HepG2 (cell line): ENCODE measurements at regions not wholly inside any gene's neighbourhood (a gene's known extent, or its start where the extent isn't known, plus 50 kb on each side); places are given as distances from the start of the nearest gene placed in this dataset.

Source experiments
- ATAC-seq: fragments of 200-7000 bp; cut with Tn5 transposase; 3 replicates; pipeline ENCODE4 v1.9.1; 2020; ENCODE audit warnings: mild to moderate bottlenecking, moderate library complexity
- BruUV-seq: library from RNA; stranded (reverse); fragments of 400-500 nt; replicated peaks from 2 replicates; lab custom pipeline; 2021; lab: Mats Ljungman, UMichigan
- CTCF ChIA-PET: fragments of 300-600 bp; formaldehyde crosslinking; extraction: SDS; loops from one replicate; lab custom pipeline; 2021; ENCODE audit warnings: low total read pairs, inconsistent platforms, low intra/inter-chr PET ratio; lab: Yijun Ruan, JAX
- POLR2A ChIA-PET: fragments of 350-600 bp; sonication (Branson Sonifier 250); formaldehyde crosslinking; loops from one replicate; lab custom pipeline; 2020; ENCODE audit warnings: antibody characterized with exemption, inconsistent platforms; lab: Yijun Ruan, JAX
- DNase-seq: peaks from one replicate; pipeline ENCODE4 v3.0.0-alpha.2; 2015; ENCODE audit warnings: low spot score
- FAIRE-seq: peaks from 3 replicates; lab custom pipeline; 2011; peaks lifted over from hg19 to GRCh38; lab: Jason Lieb, UNC
- H2AFZ ChIP-seq: one replicate; pipeline ENCODE4 v1.6.1; 2011; ENCODE audit warnings: low read length, inconsistent platforms
- H3K27ac ChIP-seq: fragments of 300-600 bp; 3 replicates; pipeline ENCODE4 v1.8.0; 2011; ENCODE audit warnings: mixed run types, mild to moderate bottlenecking, mixed read lengths, low read length, inconsistent platforms; ENCODE audit not compliant: insufficient read depth; ENCODE audit errors: extremely low read length
- H3K27me3 ChIP-seq, 2 experiments: fragments of 200-600 bp in 1 of 2; 2 replicates in 1 of 2; 3 replicates in 1 of 2; pipeline versions ENCODE4 v1.6.0 to v1.8.0; 2011; ENCODE audit warnings: low read length in 2 of 2, mild to moderate bottlenecking in 2 of 2, moderate library complexity in 2 of 2, inconsistent platforms in 1 of 2; ENCODE audit not compliant: insufficient read depth in 2 of 2, control insufficient read depth in 1 of 2
- H3K36me3 ChIP-seq, 2 experiments: fragments of 200-600 bp in 1 of 2; replicated peaks in 1 of 2; 2 replicates in 1 of 2; 3 replicates in 1 of 2; pipeline versions ENCODE4 v1.5.1 to v1.8.0; 2011; ENCODE audit warnings: low read length in 2 of 2, inconsistent platforms in 1 of 2; ENCODE audit not compliant: insufficient read depth in 2 of 2, control insufficient read depth in 1 of 2
- H3K4me1 ChIP-seq: 2 replicates; pipeline ENCODE4 v1.5.1; 2012; ENCODE audit warnings: low read length, inconsistent platforms; ENCODE audit not compliant: insufficient read depth
- H3K4me2 ChIP-seq: 2 replicates; pipeline ENCODE4 v1.6.0; 2011; ENCODE audit warnings: low read depth, low read length, inconsistent platforms
- H3K4me3 ChIP-seq, 3 experiments: fragments of 200-600 bp in 1 of 3; sonication (generic), shearing (Covaris generic) in 1 of 3; replicated peaks in 1 of 3; 2 replicates each; pipeline ENCODE4 v1.5.1; 2011 to 2016; ENCODE audit warnings: low read length in 3 of 3, inconsistent platforms in 2 of 3, low read depth in 2 of 3, mild to moderate bottlenecking in 2 of 3, control low read depth in 1 of 3, mixed read lengths in 1 of 3; ENCODE audit not compliant: insufficient read depth in 1 of 3
- H3K79me2 ChIP-seq: one replicate; pipeline ENCODE4 v1.6.1; 2011; ENCODE audit warnings: low read length, inconsistent platforms; ENCODE audit not compliant: insufficient read depth
- H3K9ac ChIP-seq: 2 replicates; pipeline ENCODE4 v1.6.0; 2011; ENCODE audit warnings: mild to moderate bottlenecking, low read depth, low read length, inconsistent platforms; ENCODE audit not compliant: insufficient read depth
- H3K9me3 ChIP-seq: 2 replicates; pipeline ENCODE4 v1.5.1; 2012; ENCODE audit warnings: mild to moderate bottlenecking, low read length
- H4K20me1 ChIP-seq: 2 replicates; pipeline ENCODE4 v1.6.0; 2011; ENCODE audit warnings: inconsistent platforms, mild to moderate bottlenecking, low read length, moderate library complexity; ENCODE audit not compliant: insufficient read depth
- CAMTA2 ChIP-seq: sonication (generic); formaldehyde crosslinking; IDR thresholded peaks from 2 replicates; pipeline ENCODE4 v1.4.0; 2020; ENCODE audit warnings: mild to moderate bottlenecking, missing genetic modification reagents, borderline replicate concordance
- FLYWCH1 ChIP-seq: sonication (generic); formaldehyde crosslinking; IDR thresholded peaks from 2 replicates; pipeline ENCODE4 v1.8.1; 2023; ENCODE audit warnings: mild to moderate bottlenecking, missing genetic modification reagents
- FOXM1 ChIP-seq: sonication (generic); formaldehyde crosslinking; IDR thresholded peaks from 2 replicates; pipeline ENCODE4 v1.5.0; 2020; ENCODE audit warnings: missing genetic modification reagents
- FOXP1 ChIP-seq, 2 experiments: fragments of 450-650 bp in 1 of 2; IDR thresholded peaks; 2 replicates each; pipeline ENCODE4 v1.6.1; 2017 to 2018; ENCODE audit warnings: antibody characterized with exemption in 1 of 2
- FUBP1 ChIP-seq: sonication (generic); formaldehyde crosslinking; IDR thresholded peaks from 2 replicates; pipeline ENCODE4 v1.5.1; 2020; ENCODE audit warnings: missing genetic modification reagents, mild to moderate bottlenecking, borderline replicate concordance
- HDAC6 ChIP-seq: fragments of 200-600 bp; sonication (generic); IDR thresholded peaks from 2 replicates; pipeline ENCODE4 v1.7.0; 2017; ENCODE audit warnings: mild to moderate bottlenecking, antibody characterized with exemption, low read length, low read depth
- IKZF5 ChIP-seq: IDR thresholded peaks from 2 replicates; pipeline ENCODE4 v1.6.1; 2018; ENCODE audit warnings: missing genetic modification reagents, mild to moderate bottlenecking, missing compliant biosample characterization
- JDP2 ChIP-seq: sonication (generic); formaldehyde crosslinking; IDR thresholded peaks from 2 replicates; pipeline ENCODE4 v1.8.1; 2022; ENCODE audit warnings: missing genetic modification reagents, borderline replicate concordance
- MAFF ChIP-seq: IDR thresholded peaks from 2 replicates; pipeline ENCODE4 v1.6.1; 2011; ENCODE audit warnings: low read depth, low read length, improper control_type of control experiment
- MAFK ChIP-seq, 2 experiments: IDR thresholded peaks in 1 of 2; conservative IDR thresholded peaks in 1 of 2; 2 replicates each; pipeline ENCODE4 v1.6.1; 2011; ENCODE audit warnings: improper control_type of control experiment in 2 of 2, low read length in 2 of 2
- RCOR2 ChIP-seq: IDR thresholded peaks from 2 replicates; pipeline ENCODE4 v1.6.1; 2016; ENCODE audit warnings: missing biosample characterization, missing genetic modification reagents
- SMAD9 ChIP-seq: sonication (generic); formaldehyde crosslinking; IDR thresholded peaks from 2 replicates; pipeline ENCODE4 v1.5.1; 2020; ENCODE audit warnings: mild to moderate bottlenecking, missing genetic modification reagents
- STAT6 ChIP-seq: sonication (generic); formaldehyde crosslinking; IDR thresholded peaks from 2 replicates; pipeline ENCODE4 v1.4.0; 2020; ENCODE audit warnings: missing genetic modification reagents, mild to moderate bottlenecking, borderline replicate concordance
- TBX3 ChIP-seq: fragments of 450-650 bp; IDR thresholded peaks from 2 replicates; pipeline ENCODE4 v1.6.1; 2017; ENCODE audit warnings: antibody characterized with exemption, mild to moderate bottlenecking, inconsistent platforms, borderline replicate concordance
- ZNF337 ChIP-seq: sonication (generic); formaldehyde crosslinking; IDR thresholded peaks from 2 replicates; pipeline ENCODE4 v1.5.1; 2020; ENCODE audit warnings: missing genetic modification reagents, low read depth, mild to moderate bottlenecking, borderline replicate concordance
- ZNF354B ChIP-seq: sonication (generic); formaldehyde crosslinking; IDR thresholded peaks from 2 replicates; pipeline ENCODE4 v1.8.0; 2022; ENCODE audit warnings: mild to moderate bottlenecking, missing genetic modification reagents
- ZNF441 ChIP-seq: sonication (generic); formaldehyde crosslinking; IDR thresholded peaks from 2 replicates; pipeline ENCODE4 v1.7.0; 2021; ENCODE audit warnings: missing genetic modification reagents, borderline replicate concordance
- ZNF510 ChIP-seq: sonication (generic); formaldehyde crosslinking; IDR thresholded peaks from 2 replicates; pipeline ENCODE4 v1.4.0; 2020; ENCODE audit warnings: low read depth, mild to moderate bottlenecking, missing genetic modification reagents
- ZNF614 ChIP-seq: IDR thresholded peaks from 2 replicates; pipeline ENCODE4 v1.6.1; 2018; ENCODE audit warnings: missing biosample characterization, missing genetic modification reagents, inconsistent platforms, borderline replicate concordance
- ZNF703 ChIP-seq: sonication (generic); formaldehyde crosslinking; IDR thresholded peaks from 2 replicates; pipeline ENCODE4 v1.5.1; 2020; ENCODE audit warnings: missing genetic modification reagents, mild to moderate bottlenecking, moderate library complexity, borderline replicate concordance
- ZNF772 ChIP-seq: sonication (generic); formaldehyde crosslinking; IDR thresholded peaks from 2 replicates; pipeline ENCODE4 v1.5.0; 2020; ENCODE audit warnings: mild to moderate bottlenecking, missing genetic modification reagents
- WGBS: methylation state at CpG from one replicate; pipeline ENCODE4 v1.1.6; 2017; ENCODE audit warnings: low lambda C conversion rate; 5-methylcytosine and 5-hydroxymethylcytosine counted together
- in situ Hi-C: cut with HindIII; loops from 2 replicates; pipeline ENCODE4 v1.10.0; 2017; ENCODE audit warnings: low pct_unique_long_range_greater_than_20kb; ENCODE audit not compliant: extremely low pct_ligation_motif_present
- intact Hi-C: fragments of 100-400 bp; cut with micrococcal nuclease; formaldehyde crosslinking; loops from one replicate; pipeline ENCODE4 v1.10.0; 2022; ENCODE audit not compliant: unreplicated experiment

- no peak for TF ChIP-seq ZNF441 (CRISPR knock-in tag)
- no peak for TF ChIP-seq HDAC6
- TF ChIP-seq MAFK (conservative IDR thresholded peaks at IDR 0.05 in 1 of 2, IDR thresholded peaks at IDR 0.05 in 1 of 2; ENCODE audit: low read length in 2 of 2), result peak; percentile 73 to 81
- TF ChIP-seq JDP2 (CRISPR knock-in tag), result no peak
- no peak for TF ChIP-seq CAMTA2 (CRISPR knock-in tag)
- no peak for TF ChIP-seq FUBP1
- no peak for TF ChIP-seq IKZF5 (CRISPR knock-in tag)
- TF ChIP-seq ZNF354B (CRISPR knock-in tag), result no peak
- TF ChIP-seq FLYWCH1 (CRISPR knock-in tag), result no peak
- no peak for TF ChIP-seq ZNF772 (CRISPR knock-in tag)
- peak; percentile 70 for TF ChIP-seq MAFF
- TF ChIP-seq RCOR2 (CRISPR knock-in tag), result no peak
Observed at GRCh38 chr16:64394061-64394460, 727.8 kb downstream of the CDH11 start (continued).

GRCh38 chr16:64392456-64392855 lies 729.4 kb downstream of the CDH11 start:
- Histone ChIP-seq H2AFZ (no peak overlapping the region), H3K79me2 (no peaks in the 10 kb centered on the region), H4K20me1 (no peaks in the 10 kb centered on the region; the same call in 1 of the 2 replicates), H3K4me2 (no peak overlapping the region), H3K9ac (no peak overlapping the region), H3K4me3 (no peak overlapping the region), H3K9me3 (peaks cover 7% of the 10 kb centered on the region; the same call in 1 of the 2 replicates), H3K4me1 (0 out of 2 replicates have a peak, but pooled peaks cover 9% of the 10 kb centered on the region), H3K27ac (no peak overlapping the region), H3K36me3 (no peaks in the 10 kb centered on the region), H3K27me3 (no peaks in the 10 kb centered on the region)
- ATAC-seq (no peak), FAIRE-seq (peak; percentile 18), DNase-seq (no peak)
- POLR2A ChIA-PET, result no interaction called here
- 58% methylated on average over 1 of the region's 1 CpG for WGBS
- intact Hi-C loops (no loop called here), in situ Hi-C loops (no loop called here)
- CTCF ChIA-PET, result no interaction called here
- BruUV-seq, result no TSS peak
- TF ChIP-seq SMAD9 (no peak), TBX3 (no peak), FOXP1 (IDR thresholded peaks at IDR 0.05) (no peak), FOXP1 (CRISPR knock-in tag; IDR thresholded peaks at IDR 0.05) (no peak), ZNF614 (no peak), ZNF703 (CRISPR knock-in tag) (no peak), ZNF510 (CRISPR knock-in tag) (no peak), STAT6 (CRISPR knock-in tag) (no peak), ZNF337 (no peak), FOXM1 (CRISPR knock-in tag) (no peak)
